ENCODE measurements at regions not wholly inside any gene's neighbourhood (a gene's known extent, or its start where the extent isn't known, plus 50 kb on each side); places are given as distances from the start of the nearest gene placed in this dataset.

GRCh38 chr6:104239971-104240370 lies 619.7 kb downstream of the HACE1 start:
- H3K36me3 ChIP-seq (ENCODE audit: low read depth): no peaks in the 10 kb centered on the region
- ATAC-seq (no peak), DNase-seq (no peak)
- intact Hi-C loops (cut with DNase I, micrococcal nuclease): no loop called here
- no peak for TF ChIP-seq CTCF (IDR thresholded peaks at IDR 0.05)
- H3K9me3 ChIP-seq: no peaks in the 10 kb centered on the region
- H3K4me3 ChIP-seq: no peak overlapping the region
- H3K4me1 ChIP-seq (ENCODE audit: low read depth): no peaks in the 10 kb centered on the region

DNA sequence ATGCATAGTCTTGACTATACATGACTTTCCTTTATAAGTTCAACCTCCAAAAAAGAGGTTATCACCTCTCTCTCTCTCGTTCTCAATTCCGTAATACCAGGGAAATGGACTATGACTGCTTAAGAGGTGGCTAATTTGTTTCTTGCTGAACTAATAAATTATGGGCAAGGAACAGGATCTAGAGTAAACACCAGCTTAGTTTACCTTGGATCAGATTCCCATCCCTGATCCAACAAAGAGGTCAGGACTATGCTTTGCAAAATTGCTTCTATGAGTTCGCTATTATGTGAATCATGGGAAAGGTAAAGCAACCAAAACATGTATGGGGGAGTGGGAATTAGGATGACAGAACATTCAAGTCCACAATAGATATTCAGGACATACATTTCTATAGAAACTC lies 630.7 kb downstream of the HACE1 start:
- ATAC-seq: no peak
- Histone ChIP-seq H3K4me1 (ENCODE audit: low read depth) (no peaks in the 10 kb centered on the region), H3K36me3 (ENCODE audit: low read depth) (no peaks in the 10 kb centered on the region), H3K9me3 (no peaks in the 10 kb centered on the region), H3K4me3 (no peak overlapping the region)
- no peak for TF ChIP-seq CTCF (IDR thresholded peaks at IDR 0.05)
- intact Hi-C loops (cut with DNase I, micrococcal nuclease): no loop called here
- no peak for DNase-seq

DNA sequence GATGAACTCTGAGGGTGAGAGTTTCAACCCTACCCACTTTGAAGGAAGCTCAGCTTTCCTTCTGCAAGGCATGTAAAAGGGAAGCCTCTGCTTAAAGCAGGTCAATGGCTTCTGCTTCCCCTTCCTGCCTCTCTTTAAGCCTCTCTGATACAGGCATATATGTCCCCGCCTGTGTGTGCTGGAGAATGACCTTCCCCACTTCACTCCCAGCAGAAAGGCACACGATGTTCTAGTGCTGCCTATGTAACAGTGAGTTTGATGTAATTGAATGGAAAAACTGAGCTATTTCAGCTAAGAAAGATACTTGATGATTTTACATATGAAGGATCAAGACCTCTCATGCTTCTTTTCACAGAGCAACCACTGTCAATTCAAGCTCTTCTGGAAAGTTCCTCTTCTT lies 632.2 kb downstream of the HACE1 start:
- no peaks in the 10 kb centered on the region for H3K9me3 ChIP-seq
- H3K36me3 ChIP-seq (ENCODE audit: low read depth): no peaks in the 10 kb centered on the region
- H3K4me1 ChIP-seq (ENCODE audit: low read depth): no peaks in the 10 kb centered on the region
- TF ChIP-seq CTCF (IDR thresholded peaks at IDR 0.05): no peak
- DNase-seq: no peak
- ATAC-seq: no peak
- no peak overlapping the region for H3K4me3 ChIP-seq
- intact Hi-C loops (cut with DNase I, micrococcal nuclease): no loop called here

GRCh38 chr6:104226790-104227446 lies 632.8 kb downstream of the HACE1 start:
- Histone ChIP-seq H3K36me3 (ENCODE audit: low read depth) (no peaks in the 10 kb centered on the region), H3K9me3 (no peaks in the 10 kb centered on the region), H3K4me1 (ENCODE audit: low read depth) (no peaks in the 10 kb centered on the region), H3K4me3 (no peak overlapping the region)
- intact Hi-C loops (cut with DNase I, micrococcal nuclease): no loop called here
- DNase-seq (no peak), ATAC-seq (no peak)
- no peak for TF ChIP-seq CTCF (IDR thresholded peaks at IDR 0.05)

DNA sequence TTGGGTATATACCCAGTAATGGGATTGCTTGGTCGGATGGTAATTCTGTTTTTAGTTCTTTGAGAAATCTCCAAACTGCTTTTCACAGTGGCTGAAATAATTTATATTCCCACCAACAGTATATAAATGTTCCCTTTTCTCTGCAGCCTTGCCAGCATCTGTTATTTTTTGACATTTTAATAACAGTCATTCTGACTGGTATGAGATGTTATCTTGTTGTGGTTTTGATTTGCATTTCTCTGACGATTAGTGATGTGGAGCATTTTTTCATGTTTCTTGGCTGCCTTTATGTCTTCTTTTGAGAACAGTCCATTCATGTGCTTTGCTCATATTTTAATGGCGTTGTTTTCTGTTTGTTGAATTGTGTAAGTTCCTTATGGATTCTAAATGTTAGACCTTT lies 641.6 kb downstream of the HACE1 start:
- no peak for TF ChIP-seq CTCF (IDR thresholded peaks at IDR 0.05)
- no peaks in the 10 kb centered on the region for H3K36me3 ChIP-seq (ENCODE audit: low read depth)
- H3K4me1 ChIP-seq (ENCODE audit: low read depth): no peaks in the 10 kb centered on the region
- H3K9me3 ChIP-seq: no peaks in the 10 kb centered on the region
- no peak overlapping the region for H3K4me3 ChIP-seq
- intact Hi-C loops (cut with DNase I, micrococcal nuclease): no loop called here
- DNase-seq (no peak), ATAC-seq (no peak)

GRCh38 chr6:104214901-104215300 lies 644.8 kb downstream of the HACE1 start:
- H3K36me3 ChIP-seq (ENCODE audit: low read depth): no peaks in the 10 kb centered on the region
- ATAC-seq (no peak), DNase-seq (no peak)
- H3K9me3 ChIP-seq: no peaks in the 10 kb centered on the region
- no peaks in the 10 kb centered on the region for H3K4me1 ChIP-seq (ENCODE audit: low read depth)
- intact Hi-C loops (cut with DNase I, micrococcal nuclease): no loop called here
- no peak overlapping the region for H3K4me3 ChIP-seq
- no peak for TF ChIP-seq CTCF (IDR thresholded peaks at IDR 0.05)

All from mucosa of descending colon (tissue), 3 donors.